GM12872 (cell line): ENCODE measurements at regions not wholly inside any gene's neighbourhood (a gene's known extent, or its start where the extent isn't known, plus 50 kb on each side); places are given as distances from the start of the nearest gene placed in this dataset.

Source experiments
- CTCF ChIP-seq: IDR thresholded peaks from 3 replicates; pipeline ENCODE4 v1.5.1; 2011; ENCODE audit warnings: low read depth, mild to moderate bottlenecking, low read length, moderate library complexity; ENCODE audit not compliant: insufficient read depth

- no peak for TF ChIP-seq CTCF
Observed at GRCh38 chr12:75715323-75715644, 203.9 kb upstream of the KRR1 start.

- no peak for TF ChIP-seq CTCF
Observed at GRCh38 chr12:75714462-75715322, 203.3 kb upstream of the KRR1 start.

- no peak for TF ChIP-seq CTCF
Observed at GRCh38 chr12:75713434-75713833, 202.0 kb upstream of the KRR1 start.

- no peak for TF ChIP-seq CTCF
Observed at GRCh38 chr12:75712223-75712622, 200.8 kb upstream of the KRR1 start.

GRCh38 chr12:75711271-75711670, 199.9 kb upstream of the KRR1 start:
- no peak for TF ChIP-seq CTCF

- no peak for TF ChIP-seq CTCF
Observed at GRCh38 chr12:75710361-75711069, 199.1 kb upstream of the KRR1 start.

GRCh38 chr12:75709503-75709902, 198.1 kb upstream of the KRR1 start:
- TF ChIP-seq CTCF = no peak
